ENCODE measurements at regions not wholly inside any gene's neighbourhood (a gene's known extent, or its start where the extent isn't known, plus 50 kb on each side); places are given as distances from the start of the nearest gene placed in this dataset.

- H3K4me3 Mint-ChIP-seq = peak overlapping the region in 1 of 2 experiments; percentile 43; a peak in 2 of 5 replicates
- no peak overlapping the region for H3K4ac ChIP-seq (ENCODE audit: low read depth, low read length)
- no peak overlapping the region for H4K8ac ChIP-seq (replicated peaks; ENCODE audit: insufficient read length, low read depth, low read length)
- H2BK5ac ChIP-seq (ENCODE audit: insufficient read length, low read length) = no peak overlapping the region
- H2BK12ac ChIP-seq (ENCODE audit: insufficient read length, low read depth, low read length) = no peak overlapping the region
- H3K23ac ChIP-seq (ENCODE audit: insufficient read length, low read depth, low read length) = no peak overlapping the region
- H3K18ac ChIP-seq (ENCODE audit: insufficient read length, low read depth, low read length) = no peak overlapping the region
- H2BK120ac ChIP-seq (ENCODE audit: low read depth, low read length, poor library complexity, severe bottlenecking) = no peak overlapping the region
- no peaks in the 10 kb centered on the region for H3K79me1 ChIP-seq (ENCODE audit: insufficient read depth, low read depth, low read length, poor library complexity, severe bottlenecking)
- TF ChIP-seq CTCF (conservative IDR thresholded peaks at IDR 0.05) = no peak
- peaks cover 20 to 22% of the 10 kb centered on the region in 2 experiments for H3K4me1 Mint-ChIP-seq
- no peak overlapping the region for H4K5ac ChIP-seq (ENCODE audit: insufficient read length, low read depth, low read length)
- peaks cover 5 to 8% (median 7%) of the 10 kb centered on the region in 3 experiments for H3K36me3 Mint-ChIP-seq (ENCODE audit: insufficient read depth in 1 of 3, low read depth in 3 of 3)
- H3T11ph ChIP-seq (ENCODE audit: low read length) = no peak overlapping the region
- H3K9me3 ChIP-seq (ENCODE audit: control insufficient read depth, low read depth, low read length) = no peaks in the 10 kb centered on the region
- no peak overlapping the region for H2BK15ac ChIP-seq (ENCODE audit: low read depth, low read length)
- DNase-seq = no peak
- H3K27me3 ChIP-seq (ENCODE audit: insufficient read depth, low read length) = no peaks in the 10 kb centered on the region
- no peak overlapping the region for H4K91ac ChIP-seq (ENCODE audit: insufficient read length, low read depth, low read length)
- no peak overlapping the region for H2AK5ac ChIP-seq (ENCODE audit: insufficient read length, low read length)
- H3K9me3 Mint-ChIP-seq = peaks cover 6 to 18% of the 10 kb centered on the region in 2 experiments
- H3K9ac ChIP-seq (ENCODE audit: extremely low read depth, insufficient read length, low read length) = no peak overlapping the region
- no CpG with 5 or more reads among the region's 5 CpGs for WGBS (ENCODE audit: extremely low coverage, insufficient read length, low lambda C conversion rate)
- peaks cover 20% of the 10 kb centered on the region for H3K27me3 Mint-ChIP-seq (ENCODE audit: low read depth)
- no peak overlapping the region for H3K14ac ChIP-seq (ENCODE audit: insufficient read depth, low read length)
- no peak overlapping the region for H2BK20ac ChIP-seq (ENCODE audit: low read depth, low read length, poor library complexity, severe bottlenecking)
- no peak overlapping the region for H3K56ac ChIP-seq (ENCODE audit: insufficient read length, low read depth, low read length)
- H2AFZ ChIP-seq (ENCODE audit: low read length) = no peak overlapping the region
- no peak overlapping the region for H3K4me2 ChIP-seq (ENCODE audit: insufficient read depth, insufficient read length, low read length)
- no peaks in the 10 kb centered on the region for H3K23me2 ChIP-seq (ENCODE audit: insufficient read length, low read depth, low read length, poor library complexity, severe bottlenecking)
- no peaks in the 10 kb centered on the region for H3K79me2 ChIP-seq (ENCODE audit: insufficient read depth, low read length)
- H3K27ac ChIP-seq (ENCODE audit: insufficient read length, low read depth, low read length) = no peak overlapping the region
- no peaks in the 10 kb centered on the region for H4K20me1 ChIP-seq (ENCODE audit: control insufficient read depth, insufficient read depth, insufficient read length)
- H3K4me1 ChIP-seq (ENCODE audit: insufficient read depth, low read length) = peaks cover 7% of the 10 kb centered on the region; the same call in 1 of the 2 replicates
- no peak overlapping the region; a peak in 1 of 7 replicates for H3K27ac Mint-ChIP-seq
These were observed 65.8 kb upstream of the CHST15 start for GRCh38 chr10:124159153-124159552.
